ENCODE measurements at regions not wholly inside any gene's neighbourhood (a gene's known extent, or its start where the extent isn't known, plus 50 kb on each side); places are given as distances from the start of the nearest gene placed in this dataset.

GRCh38 chr13:84934911-84935310 lies 864.3 kb downstream of the SLITRK6 start:
- no peak for ATAC-seq
- H3K4me3 ChIP-seq, result peak overlapping the region in 6 of 10 donors; percentile 7 to 26 (median 16)
- no peak overlapping the region for H3K27ac ChIP-seq
- no peaks in the 10 kb centered on the region for H3K9me3 ChIP-seq
- 62 to 76% methylated on average over 4 of the region's 4 CpGs for WGBS, 2 donors
- no peaks in the 10 kb centered on the region for H3K36me3 ChIP-seq
- H3K4me1 ChIP-seq, result no peaks in the 10 kb centered on the region
- no peaks in the 10 kb centered on the region for H3K27me3 ChIP-seq
- DNase-seq, result no peak
- intact Hi-C loops (cut with DNase I), result no loop called here
- TF ChIP-seq CTCF (IDR thresholded peaks at IDR 0.05), result no peak

GRCh38 chr13:84933797-84934196 lies 865.4 kb downstream of the SLITRK6 start:
- Histone ChIP-seq H3K9me3 (peaks cover 0 to 7% (median 0%) of the 10 kb centered on the region in 11 donors), H3K4me1 (no peaks in the 10 kb centered on the region), H3K36me3 (no peaks in the 10 kb centered on the region), H3K27ac (no peak overlapping the region), H3K27me3 (no peaks in the 10 kb centered on the region), H3K4me3 (no peak overlapping the region)
- DNase-seq (no peak), ATAC-seq (no peak)
- 22 to 55% methylated on average over 1 of the region's 1 CpG for WGBS, 2 donors
- no peak for TF ChIP-seq CTCF (IDR thresholded peaks at IDR 0.05)
- intact Hi-C loops (cut with DNase I), result no loop called here

DNA sequence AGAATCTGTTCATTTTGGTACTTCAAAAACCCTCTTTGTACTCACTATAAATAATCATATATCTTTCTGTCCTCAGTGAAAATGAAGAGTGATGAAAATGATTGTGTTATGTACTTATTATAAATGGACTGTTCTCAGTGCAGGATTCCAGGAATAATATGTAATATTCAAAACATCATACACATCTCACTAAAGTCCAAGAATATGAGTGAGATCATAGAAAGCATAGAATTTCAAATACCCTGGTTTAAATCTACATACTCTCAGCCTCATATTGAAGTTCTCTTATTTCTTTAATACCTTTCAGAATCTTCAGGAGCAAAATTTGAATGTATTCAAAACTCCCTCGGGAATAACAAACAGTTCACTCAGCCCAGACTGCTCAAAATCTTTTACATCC lies 868.0 kb downstream of the SLITRK6 start:
- no peaks in the 10 kb centered on the region for H3K36me3 ChIP-seq
- whole genome bisulfite sequencing, 2 donors, result 73 to 83% methylated on average over 1 of the region's 1 CpG
- DNase-seq (no peak), ATAC-seq (no peak)
- intact Hi-C loops (cut with DNase I), result no loop called here
- H3K4me1 ChIP-seq, result no peaks in the 10 kb centered on the region
- H3K9me3 ChIP-seq, result peaks cover 0 to 7% (median 0%) of the 10 kb centered on the region in 11 donors
- H3K27me3 ChIP-seq, result no peaks in the 10 kb centered on the region
- H3K4me3 ChIP-seq, result no peak overlapping the region
- H3K27ac ChIP-seq, result no peak overlapping the region
- no peak for TF ChIP-seq CTCF (IDR thresholded peaks at IDR 0.05)

DNA sequence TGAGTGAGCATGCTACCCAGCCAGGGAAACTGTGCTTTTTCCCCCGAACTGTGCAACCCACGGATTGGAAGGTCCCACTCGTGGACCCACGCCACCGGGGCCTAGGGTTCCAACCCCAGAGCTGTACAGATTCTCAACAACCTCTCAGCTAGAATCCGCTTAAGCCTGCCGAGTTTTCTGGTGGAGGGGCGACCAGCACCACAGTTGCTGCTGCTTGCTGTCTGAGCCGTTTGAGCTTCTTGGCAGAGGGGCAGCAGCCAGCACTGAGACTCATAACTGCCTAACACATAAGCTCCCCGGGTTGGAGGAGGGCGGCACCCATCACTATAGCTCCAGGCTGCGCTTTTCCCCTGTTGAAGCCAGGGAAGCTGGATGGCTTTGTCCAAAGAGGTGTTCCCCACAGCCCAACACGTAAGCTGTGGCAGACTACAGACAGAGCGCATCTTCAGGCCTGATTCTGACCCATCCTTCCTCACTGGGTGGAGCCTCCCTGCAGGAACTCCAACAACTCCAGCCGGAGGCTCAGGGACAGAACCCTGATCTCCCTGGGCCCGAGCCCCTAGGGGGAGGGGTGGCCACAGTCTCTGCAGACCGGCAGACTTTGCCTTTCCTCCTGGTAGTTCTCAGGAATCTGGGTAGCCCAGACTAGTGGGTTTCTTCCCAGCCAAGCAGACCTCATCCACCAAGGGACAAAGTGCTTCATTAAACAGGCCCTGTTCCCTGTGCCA lies 871.6 kb downstream of the SLITRK6 start:
- H3K9me3 ChIP-seq, result peaks cover 0 to 7% (median 0%) of the 10 kb centered on the region in 11 donors
- no peak overlapping the region for H3K4me3 ChIP-seq
- H3K36me3 ChIP-seq, result no peaks in the 10 kb centered on the region
- no peaks in the 10 kb centered on the region for H3K27me3 ChIP-seq
- ATAC-seq (no peak), DNase-seq (no peak)
- no peak for TF ChIP-seq CTCF (IDR thresholded peaks at IDR 0.05)
- no peaks in the 10 kb centered on the region for H3K4me1 ChIP-seq
- intact Hi-C loops (cut with DNase I), result no loop called here
- WGBS, 2 donors, result 86 to 90% methylated on average over 17 of the region's 17 CpGs
- no peak overlapping the region for H3K27ac ChIP-seq
